ENCODE measurements at regions not wholly inside any gene's neighbourhood (a gene's known extent, or its start where the extent isn't known, plus 50 kb on each side); places are given as distances from the start of the nearest gene placed in this dataset.

DNA sequence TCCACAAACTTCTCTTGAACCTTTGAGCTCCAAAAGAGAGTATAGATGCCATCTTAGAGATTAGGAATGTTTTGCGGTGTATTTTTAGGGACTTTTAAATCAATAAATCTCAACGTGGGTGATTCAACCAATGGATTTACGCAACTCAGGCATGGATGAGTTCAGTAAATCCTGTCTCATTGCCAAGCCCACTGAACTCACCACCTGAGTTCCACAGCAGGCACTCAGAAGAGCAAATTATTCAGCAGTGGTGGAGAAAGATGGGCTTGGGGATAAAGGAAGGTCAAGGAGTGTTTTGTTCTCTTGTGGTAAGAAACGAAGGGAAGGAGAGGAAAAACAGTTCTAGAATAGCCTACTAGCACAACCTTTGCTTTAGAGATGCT, 68.7 kb upstream of the HMGA2 start:
- TF ChIP-seq, protein P1, sequence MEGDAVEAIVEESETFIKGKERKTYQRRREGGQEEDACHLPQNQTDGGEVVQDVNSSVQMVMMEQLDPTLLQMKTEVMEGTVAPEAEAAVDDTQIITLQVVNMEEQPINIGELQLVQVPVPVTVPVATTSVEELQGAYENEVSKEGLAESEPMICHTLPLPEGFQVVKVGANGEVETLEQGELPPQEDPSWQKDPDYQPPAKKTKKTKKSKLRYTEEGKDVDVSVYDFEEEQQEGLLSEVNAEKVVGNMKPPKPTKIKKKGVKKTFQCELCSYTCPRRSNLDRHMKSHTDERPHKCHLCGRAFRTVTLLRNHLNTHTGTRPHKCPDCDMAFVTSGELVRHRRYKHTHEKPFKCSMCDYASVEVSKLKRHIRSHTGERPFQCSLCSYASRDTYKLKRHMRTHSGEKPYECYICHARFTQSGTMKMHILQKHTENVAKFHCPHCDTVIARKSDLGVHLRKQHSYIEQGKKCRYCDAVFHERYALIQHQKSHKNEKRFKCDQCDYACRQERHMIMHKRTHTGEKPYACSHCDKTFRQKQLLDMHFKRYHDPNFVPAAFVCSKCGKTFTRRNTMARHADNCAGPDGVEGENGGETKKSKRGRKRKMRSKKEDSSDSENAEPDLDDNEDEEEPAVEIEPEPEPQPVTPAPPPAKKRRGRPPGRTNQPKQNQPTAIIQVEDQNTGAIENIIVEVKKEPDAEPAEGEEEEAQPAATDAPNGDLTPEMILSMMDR (conservative IDR thresholded peaks at IDR 0.05; ENCODE audit: low read depth, low read length): no peak
- no peak for TF ChIP-seq EZH2phosphoT487 (IDR thresholded peaks at IDR 0.05; ENCODE audit: borderline replicate concordance, low read length)
